ENCODE measurements at regions not wholly inside any gene's neighbourhood (a gene's known extent, or its start where the extent isn't known, plus 50 kb on each side); places are given as distances from the start of the nearest gene placed in this dataset.
A peak's percentile ranks its signal among the peaks of the same experiment; 100 is the strongest.

DNA sequence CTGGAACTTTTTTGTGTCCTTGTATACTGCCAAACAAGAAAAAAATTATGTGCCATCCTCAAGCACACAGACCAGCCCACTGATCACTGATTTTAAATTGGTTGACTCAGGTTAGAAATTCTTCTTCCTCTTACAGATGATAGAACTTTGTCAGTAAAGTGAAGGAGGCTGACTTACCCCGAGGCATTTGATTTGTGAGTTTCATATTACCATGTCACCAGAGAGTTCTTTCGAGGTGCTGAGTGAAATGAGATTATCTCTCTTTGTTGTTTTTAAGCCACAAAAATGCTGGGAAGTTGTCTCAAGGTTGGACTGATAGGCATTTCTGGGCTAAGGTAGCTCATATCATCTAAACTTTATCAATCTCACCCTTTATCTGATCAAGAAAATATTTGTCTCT, 78.8 kb upstream of the FAM180A start:
- no peak for DNase-seq

DNA sequence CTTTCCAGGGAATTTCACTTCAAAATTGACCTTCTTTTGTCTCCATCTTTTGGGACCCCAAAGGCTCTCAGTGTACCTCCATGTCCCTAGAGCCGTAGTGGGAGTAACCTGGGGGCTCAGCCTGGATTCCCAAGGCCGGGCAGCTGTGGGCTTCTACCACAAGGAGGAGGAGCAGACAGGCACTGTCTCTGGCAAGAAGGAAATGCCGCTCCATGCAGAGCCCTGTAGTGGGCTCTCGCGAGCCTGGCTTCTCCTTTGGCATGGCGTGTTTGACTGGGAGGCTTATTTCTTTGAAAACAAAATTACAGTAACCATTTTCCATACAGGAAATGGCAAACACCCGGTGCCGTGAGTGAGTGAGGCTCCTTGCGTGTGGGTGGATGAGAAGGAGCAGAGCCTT, 76.8 kb upstream of the FAM180A start:
- no peak for DNase-seq

DNA sequence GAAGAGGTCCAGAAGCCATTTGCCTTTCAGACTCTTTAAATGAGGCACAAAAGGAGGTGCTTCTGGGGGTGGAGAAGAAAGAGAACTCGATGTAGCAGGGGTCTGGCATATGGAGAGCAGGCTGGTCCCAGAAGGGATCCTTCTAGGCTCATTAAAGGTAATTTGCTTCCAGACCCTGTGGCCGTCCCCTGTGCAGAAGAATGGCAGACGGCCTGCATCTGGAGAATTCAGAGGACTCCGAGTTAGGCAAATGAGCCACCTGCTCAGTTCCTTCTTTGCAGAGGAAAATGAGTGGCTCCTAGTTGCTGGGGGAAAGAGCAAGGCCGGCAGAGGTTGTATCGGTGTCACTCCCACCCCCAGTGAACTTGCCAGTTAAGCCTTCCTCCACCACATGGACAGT, 73.8 kb upstream of the FAM180A start:
- DNase-seq: peak; percentile 66

DNA sequence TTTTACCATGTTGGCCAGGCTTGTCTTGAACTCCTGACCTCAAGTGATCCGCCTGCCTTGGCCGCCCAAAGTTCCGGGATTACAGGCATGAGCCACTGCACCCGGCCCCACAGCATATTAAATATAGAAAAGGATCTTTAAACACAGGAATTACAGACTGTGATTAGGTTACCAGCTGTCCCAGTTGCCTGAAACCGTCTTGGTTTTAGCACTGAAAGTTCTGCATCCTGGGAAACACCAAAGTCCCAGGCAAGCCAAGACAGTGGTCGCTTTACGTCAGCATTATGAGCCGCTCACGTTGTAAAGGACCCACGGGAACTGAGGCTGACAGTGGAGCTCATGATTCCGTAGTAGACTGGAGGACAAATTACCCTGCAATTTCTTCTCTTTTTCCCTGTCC, 69.0 kb upstream of the FAM180A start:
- DNase-seq: no peak

DNA sequence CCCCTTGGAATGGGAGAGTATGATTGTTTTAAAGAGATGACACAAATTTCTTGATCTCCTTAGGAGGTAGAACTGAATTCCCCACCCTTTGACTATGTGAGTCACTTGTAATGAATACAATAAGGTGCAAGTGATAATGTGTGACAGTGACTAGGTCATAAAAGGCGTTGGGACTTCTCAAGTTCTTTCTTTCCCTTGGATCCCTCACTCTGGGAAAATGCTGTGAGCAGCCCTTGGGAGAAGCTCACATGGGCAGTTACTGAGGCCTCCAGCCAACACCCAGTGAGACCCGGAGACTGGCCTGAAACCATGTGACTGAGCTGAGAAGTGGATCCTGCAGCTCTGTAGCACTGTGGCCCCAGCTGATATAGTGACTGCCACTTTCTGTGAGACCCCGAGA, 66.4 kb upstream of the FAM180A start:
- DNase-seq: no peak

DNA sequence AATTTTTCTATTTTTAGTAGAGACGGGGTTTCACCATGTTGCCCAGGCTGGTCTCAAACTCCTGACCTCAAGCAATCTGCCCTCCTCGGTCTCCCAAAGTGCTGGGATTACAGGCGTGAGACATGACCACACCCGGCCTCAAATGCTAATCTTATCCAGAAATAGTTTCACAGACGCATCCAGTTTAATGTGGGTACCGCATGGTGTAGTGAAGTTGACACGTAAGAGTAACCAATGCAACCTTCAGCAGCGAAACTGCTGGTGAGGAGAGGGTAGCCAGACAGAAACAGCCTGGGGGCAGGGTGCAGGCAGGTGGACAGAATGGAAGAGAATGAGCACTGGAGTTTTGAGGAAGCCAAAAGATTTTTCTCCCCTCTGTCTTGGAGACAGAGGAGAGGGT, 63.5 kb upstream of the FAM180A start:
- DNase-seq: no peak

DNA sequence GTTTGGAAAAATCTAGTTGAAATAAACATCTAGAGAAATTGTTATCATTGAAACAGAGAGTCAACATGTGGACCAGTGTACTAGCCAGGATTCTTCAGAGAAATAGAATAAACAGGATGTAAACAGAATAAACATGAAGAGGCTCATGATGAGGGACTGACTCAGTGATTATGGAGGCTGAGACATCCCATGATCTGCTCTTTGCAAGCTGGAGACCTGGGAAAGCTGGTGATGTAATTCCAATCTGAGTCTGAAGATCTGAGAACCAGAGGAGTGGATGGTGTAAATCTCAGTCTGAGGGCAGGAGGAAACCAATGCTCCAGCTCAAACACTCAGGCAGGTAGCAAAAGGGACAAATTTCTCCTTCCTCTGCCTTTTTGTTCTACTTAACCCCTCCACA, 62.9 kb upstream of the FAM180A start:
- no peak for DNase-seq

DNA sequence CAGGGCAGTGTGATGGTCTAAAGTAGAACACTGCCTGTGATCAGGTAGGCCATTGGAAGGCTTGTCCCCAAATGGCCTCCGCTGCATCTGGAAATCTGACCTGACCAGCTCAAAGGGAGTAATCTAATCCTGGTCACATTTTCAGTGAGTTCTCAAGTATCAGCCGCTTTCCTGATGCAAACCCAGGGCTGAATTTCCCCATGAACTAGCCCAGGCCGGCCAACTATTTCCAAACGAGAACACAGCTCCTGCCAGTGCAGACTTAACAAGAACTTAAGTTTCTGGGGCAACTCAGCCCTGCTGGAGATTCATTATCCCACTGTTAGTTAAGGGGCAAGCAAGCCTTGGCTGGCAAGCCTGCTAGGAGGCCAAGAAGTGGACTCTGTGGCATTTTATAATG, 59.6 kb upstream of the FAM180A start:
- DNase-seq: no peak

DNA sequence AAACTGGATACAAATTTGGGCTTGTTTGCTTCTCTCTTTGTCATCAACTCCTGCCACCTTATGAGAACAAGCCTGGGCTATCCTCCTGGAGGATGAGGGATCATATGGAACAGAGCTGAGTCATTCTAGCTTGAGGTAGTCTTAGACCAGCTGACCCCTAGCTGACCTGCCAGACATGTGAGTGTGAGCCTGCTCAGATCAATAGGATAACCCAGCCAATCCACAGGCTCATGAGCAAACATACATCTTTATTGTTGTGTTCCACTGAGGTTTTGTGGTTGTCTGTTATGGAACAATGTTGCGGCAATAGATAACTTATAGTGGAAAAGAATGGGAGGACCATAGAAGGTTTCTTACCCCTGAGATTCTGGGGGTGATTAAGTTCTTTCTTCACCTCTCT, 54.5 kb upstream of the FAM180A start:
- no peak for DNase-seq

DNA sequence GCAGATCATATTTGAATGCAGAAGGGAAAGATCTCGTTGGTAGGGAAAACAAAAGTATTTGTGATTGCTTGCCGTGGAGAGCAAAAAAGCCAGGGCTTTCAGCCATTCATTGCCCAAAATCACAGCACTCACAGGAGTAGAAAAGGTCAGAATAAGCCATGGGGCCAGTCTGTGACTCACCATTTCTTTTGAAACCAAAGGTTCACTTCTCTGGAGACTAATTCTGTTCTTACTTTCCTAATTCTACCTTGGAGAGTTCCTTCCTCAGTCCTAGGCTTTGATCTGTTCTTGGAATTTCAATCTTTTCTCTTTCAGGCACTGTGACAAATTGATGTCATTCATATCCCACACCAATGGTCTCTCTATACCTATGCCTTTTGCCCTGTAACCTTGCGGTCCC, 54.1 kb upstream of the FAM180A start:
- no peak for DNase-seq

DNA sequence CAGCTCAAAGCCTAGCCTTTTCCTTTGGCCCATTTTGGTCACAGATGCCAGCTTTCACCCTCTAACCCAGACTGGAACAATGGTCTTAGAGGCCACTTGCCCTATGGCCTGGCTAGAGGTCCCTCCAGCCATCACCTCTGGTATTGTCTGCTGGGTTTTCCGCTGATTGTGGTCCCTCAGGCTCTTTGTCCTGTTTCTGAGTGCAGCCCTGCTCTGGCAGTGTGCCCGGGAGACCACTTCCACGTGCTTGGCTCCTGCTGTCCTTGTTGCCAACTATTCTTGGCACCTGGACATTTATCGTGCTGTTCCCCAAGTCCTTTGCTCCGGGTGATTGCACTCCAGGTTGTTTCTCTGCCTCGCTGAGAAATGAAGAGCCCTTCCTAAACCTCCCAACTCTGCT, 53.3 kb upstream of the FAM180A start:
- no peak for DNase-seq

DNA sequence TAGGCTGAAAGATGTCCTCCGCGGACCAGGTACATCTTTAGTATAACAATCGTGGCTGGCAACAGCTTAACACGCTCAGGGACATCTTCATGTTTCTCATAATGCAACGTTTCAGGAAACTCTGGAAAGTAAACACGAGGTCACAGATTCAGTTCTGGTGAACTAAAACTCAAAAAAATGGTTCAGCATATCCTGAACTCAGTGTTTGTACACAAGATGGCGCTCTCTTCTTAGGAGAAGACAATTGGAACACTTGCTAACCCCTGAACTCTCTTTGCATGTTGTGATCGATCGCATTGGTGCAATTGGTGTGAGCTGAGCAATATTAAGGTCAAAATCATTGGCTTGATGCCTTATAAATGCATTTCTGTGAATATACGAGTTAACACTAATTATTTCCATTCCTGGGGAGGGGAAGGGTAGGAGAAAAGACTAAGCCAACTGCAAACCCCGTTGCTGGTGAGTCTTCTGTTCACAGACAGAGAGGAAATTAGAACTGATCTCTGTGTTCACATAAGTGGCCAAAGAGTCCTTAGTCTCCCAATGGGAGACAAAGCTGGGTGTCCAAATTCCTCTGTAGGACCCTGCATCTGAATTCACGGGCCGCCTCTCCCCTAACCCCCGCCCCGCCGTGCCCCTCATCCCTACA, 52.6 kb upstream of the FAM180A start:
- peak; percentile 21 for DNase-seq

DNA sequence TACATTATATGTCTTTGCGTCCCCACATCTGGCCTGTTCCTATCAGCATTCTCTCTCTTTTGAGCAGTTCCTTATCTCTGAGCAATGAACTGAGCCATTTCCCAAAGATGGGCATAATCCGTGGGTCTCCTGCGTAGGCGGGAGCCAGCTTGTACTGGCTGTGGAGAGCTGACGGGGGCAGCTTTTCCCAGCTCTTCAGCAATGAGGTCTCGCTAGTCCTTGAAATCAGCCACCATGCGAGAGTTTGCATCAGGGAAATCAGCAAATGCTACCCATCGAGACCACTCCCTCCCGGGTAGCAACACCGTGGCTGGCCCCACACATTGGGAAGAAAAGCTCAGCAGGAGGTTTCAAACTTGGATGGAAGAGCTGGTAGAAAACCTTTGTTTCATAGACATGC, 51.9 kb upstream of the FAM180A start:
- DNase-seq: no peak

DNA sequence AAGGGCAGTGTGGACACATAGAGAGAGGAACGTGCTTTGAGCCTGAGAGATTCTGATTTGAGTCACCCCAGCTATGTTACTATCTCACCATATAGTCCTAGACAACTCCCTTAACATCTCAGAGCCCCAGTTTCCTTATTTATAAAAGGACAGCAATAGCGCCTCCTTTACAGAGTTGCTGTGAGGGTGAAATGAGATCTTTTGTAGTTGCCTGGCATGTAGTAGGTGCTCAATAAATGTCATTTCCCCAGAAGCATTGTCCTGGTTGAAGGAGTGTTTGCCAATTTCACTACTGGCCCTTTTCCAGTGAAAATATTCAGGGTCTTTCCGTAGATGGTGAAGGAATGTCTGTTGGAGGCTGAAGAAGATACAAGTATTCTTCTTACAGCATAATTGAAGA, 51.3 kb upstream of the FAM180A start:
- DNase-seq: no peak

Measured in NCI-H524 treated with DMSO at 0.1 percent for 48 hours (cell line).